Heart left ventricle (tissue), 13 donors: ENCODE measurements at regions not wholly inside any gene's neighbourhood (a gene's known extent, or its start where the extent isn't known, plus 50 kb on each side); places are given as distances from the start of the nearest gene placed in this dataset.

ENCODE experiments used
- POLR2A ChIP-seq, 2 donors: fragments of 450-650 bp; IDR thresholded peaks; one replicate each; pipeline ENCODE4 v1.6.1; 2017; ENCODE audit warnings: antibody characterized with exemption in 2 of 2, mild to moderate bottlenecking in 2 of 2, moderate library complexity in 2 of 2
- TF ChIP-seq, protein P1 (sequence below), 12 donors: fragments of 200-600 bp; sonication (generic) in 4 of 12; IDR thresholded peaks; one replicate each; pipeline versions ENCODE4 v1.5.0 to v1.8.0; 2018 to 2022; ENCODE audit warnings: antibody characterized with exemption in 12 of 12, mild to moderate bottlenecking in 5 of 12
- donor health status: ischemic (EF 13 %, LVEDD 7.1; RV severe dilation, severe dysfunction).
- donor health status: DM: no; HTN: yes; CAD: no.
- donor health status: DM: no; HTN: no; CAD: no.
- donor health status: ischemic (EF 25% LVEDD 6.9; RV normal size, moderate dysfunction).
- donor health status: ischemic (EF 25% LVEDD 5.7; RV mildly dilated, moderate dysfunction).
- donor health status: ischemic (EF 35%, LVEDD 5.7; RV mildly dilated, moderate dysfunction).
- donor health status: nonischemic (EF 11% LVEDD 7.7; RV severe dilation, severe dysfunction).
- donor health status: DM: yes; HTN: yes; CAD: no.
- donor health status: PGD.
- donor health status: ischemic (EF 29% LVEDD 5.4; RV normal size, mild dysfunction).
- donor health status: nonischemic (EF 23%, LVEDD 6.1; RV moderate dilation, normal function).

DNA sequence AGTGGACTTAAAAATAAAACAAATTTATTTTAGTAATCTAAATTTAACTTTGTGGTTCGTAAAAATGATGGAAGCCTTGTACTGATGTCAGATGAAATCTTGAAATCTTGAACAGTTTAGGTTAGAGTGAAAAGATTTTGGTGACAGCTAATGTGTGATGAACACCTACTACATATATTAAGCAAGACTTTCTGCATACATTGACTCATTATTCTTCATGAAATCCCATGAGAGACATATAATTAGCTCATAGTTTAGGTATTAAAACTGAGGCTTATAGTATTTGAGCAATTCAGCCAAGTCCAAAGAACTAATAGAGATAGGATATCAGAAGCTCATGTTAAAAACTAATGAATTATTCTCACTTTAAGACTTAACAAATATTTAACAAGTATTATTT lies 66.9 kb upstream of the PCDH7 start:
- no peak for TF ChIP-seq POLR2A (IDR thresholded peaks at IDR 0.05)
- TF ChIP-seq, protein P1, sequence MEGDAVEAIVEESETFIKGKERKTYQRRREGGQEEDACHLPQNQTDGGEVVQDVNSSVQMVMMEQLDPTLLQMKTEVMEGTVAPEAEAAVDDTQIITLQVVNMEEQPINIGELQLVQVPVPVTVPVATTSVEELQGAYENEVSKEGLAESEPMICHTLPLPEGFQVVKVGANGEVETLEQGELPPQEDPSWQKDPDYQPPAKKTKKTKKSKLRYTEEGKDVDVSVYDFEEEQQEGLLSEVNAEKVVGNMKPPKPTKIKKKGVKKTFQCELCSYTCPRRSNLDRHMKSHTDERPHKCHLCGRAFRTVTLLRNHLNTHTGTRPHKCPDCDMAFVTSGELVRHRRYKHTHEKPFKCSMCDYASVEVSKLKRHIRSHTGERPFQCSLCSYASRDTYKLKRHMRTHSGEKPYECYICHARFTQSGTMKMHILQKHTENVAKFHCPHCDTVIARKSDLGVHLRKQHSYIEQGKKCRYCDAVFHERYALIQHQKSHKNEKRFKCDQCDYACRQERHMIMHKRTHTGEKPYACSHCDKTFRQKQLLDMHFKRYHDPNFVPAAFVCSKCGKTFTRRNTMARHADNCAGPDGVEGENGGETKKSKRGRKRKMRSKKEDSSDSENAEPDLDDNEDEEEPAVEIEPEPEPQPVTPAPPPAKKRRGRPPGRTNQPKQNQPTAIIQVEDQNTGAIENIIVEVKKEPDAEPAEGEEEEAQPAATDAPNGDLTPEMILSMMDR (IDR thresholded peaks at IDR 0.05), result no peak
